Left ventricle myocardium inferior (tissue), 1 donor: ENCODE measurements at regions not wholly inside any gene's neighbourhood (a gene's known extent, or its start where the extent isn't known, plus 50 kb on each side); places are given as distances from the start of the nearest gene placed in this dataset.

Experiments
- DNase-seq: peaks from one replicate; pipeline ENCODE4 v3.0.0-alpha.2; 2020
- H3K27ac ChIP-seq: fragments of 200-600 bp; replicated peaks from 2 replicates; pipeline ENCODE4 v1.8.0; 2021
- H3K27me3 ChIP-seq: fragments of 200-600 bp; 2 replicates; pipeline ENCODE4 v1.8.0; 2021; ENCODE audit warnings: low read depth
- H3K36me3 ChIP-seq: fragments of 200-600 bp; 2 replicates; pipeline ENCODE4 v1.8.0; 2021
- H3K4me1 ChIP-seq: fragments of 200-600 bp; 2 replicates; pipeline ENCODE4 v1.8.0; 2021
- H3K4me3 ChIP-seq: fragments of 200-600 bp; 2 replicates; pipeline ENCODE4 v1.8.0; 2021; ENCODE audit warnings: mild to moderate bottlenecking, moderate library complexity
- H3K9me3 ChIP-seq: fragments of 200-600 bp; replicated peaks from 2 replicates; pipeline ENCODE4 v1.8.0; 2021
- CTCF ChIP-seq: fragments of 200-600 bp; IDR thresholded peaks from 2 replicates; pipeline ENCODE4 v1.8.0; 2021; ENCODE audit warnings: antibody characterized with exemption, mild to moderate bottlenecking, borderline replicate concordance
- intact Hi-C: fragments of 100-400 bp; cut with micrococcal nuclease; formaldehyde crosslinking; loops from one replicate; pipeline ENCODE4 v1.11.0; 2022
- donor health status: DM: no; HTN: yes; CAD: no; lungs with severe emphysema.

DNA sequence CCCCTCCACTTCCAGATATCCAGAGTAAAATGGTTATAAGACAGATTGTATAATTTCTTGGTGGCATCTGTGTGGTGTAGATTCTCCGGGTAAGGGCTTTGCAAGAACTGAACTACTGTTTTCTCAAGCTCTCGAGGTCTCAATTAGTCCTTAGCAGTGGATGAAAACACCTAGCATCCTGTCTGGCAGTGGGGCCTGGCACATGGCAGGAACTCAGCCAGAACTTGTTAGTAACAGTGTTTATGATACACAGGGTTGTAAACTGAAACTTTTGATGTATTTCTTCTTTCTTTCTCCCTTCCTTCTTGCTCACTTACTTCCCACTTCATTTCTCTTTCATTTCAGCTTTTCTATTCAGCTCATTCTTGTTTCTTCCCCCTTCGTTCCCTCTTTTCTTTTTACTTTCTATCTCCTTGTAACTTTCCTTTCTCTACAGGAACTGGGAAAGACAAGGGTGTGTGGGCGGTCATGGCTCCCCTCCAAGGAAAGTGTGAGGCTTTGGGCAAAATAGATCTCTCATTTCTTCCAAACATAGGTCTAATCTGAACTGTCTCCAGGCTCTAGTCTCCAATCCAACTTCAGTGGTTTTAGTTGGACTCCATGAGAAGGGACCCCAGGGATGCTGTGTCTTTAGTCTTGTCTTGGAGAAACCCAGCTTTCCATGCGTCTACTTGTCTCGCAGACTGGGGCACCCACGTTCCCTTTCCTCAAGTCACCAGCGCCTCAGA is 159.7 kb downstream of the PAH start:
- Histone ChIP-seq H3K27ac (peak overlapping the region; percentile 65), H3K4me1 (no peaks in the 10 kb centered on the region), H3K27me3 (no peaks in the 10 kb centered on the region), H3K4me3 (no peak overlapping the region), H3K9me3 (no peaks in the 10 kb centered on the region), H3K36me3 (no peaks in the 10 kb centered on the region)
- peak; percentile 67 for DNase-seq
- intact Hi-C loops = no loop called here
- TF ChIP-seq CTCF = no peak

GRCh38 chr12:102756530-102756929 is 160.5 kb downstream of the PAH start:
- no peak for TF ChIP-seq CTCF
- H3K4me3 ChIP-seq = no peak overlapping the region
- intact Hi-C loops = no loop called here
- H3K9me3 ChIP-seq = no peaks in the 10 kb centered on the region
- peak; percentile 18 for DNase-seq
- no peaks in the 10 kb centered on the region for H3K36me3 ChIP-seq
- H3K27ac ChIP-seq = peak overlapping the region; percentile 65
- H3K4me1 ChIP-seq = no peaks in the 10 kb centered on the region
- H3K27me3 ChIP-seq = no peaks in the 10 kb centered on the region

DNA sequence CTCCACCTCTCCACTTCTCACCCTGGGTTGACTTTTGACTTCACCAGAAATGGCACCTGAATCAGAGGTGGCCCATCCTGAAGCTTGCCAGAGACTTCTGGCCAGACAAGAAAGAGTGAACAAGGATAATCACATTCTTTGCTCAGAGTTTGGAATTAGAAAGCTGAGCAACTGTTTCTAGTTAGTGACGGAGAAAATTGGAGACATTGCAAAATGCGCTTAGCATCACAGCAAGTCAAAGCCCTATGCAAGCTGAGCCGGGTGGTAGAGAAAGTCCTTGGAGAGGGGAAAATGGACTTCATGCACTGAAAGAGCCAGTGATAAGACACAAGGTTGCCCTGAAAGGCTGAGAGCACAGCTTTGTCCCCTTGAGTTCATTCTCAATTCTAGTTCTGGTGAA is 161.8 kb downstream of the PAH start:
- H3K27me3 ChIP-seq = no peaks in the 10 kb centered on the region
- H3K27ac ChIP-seq = no peak overlapping the region
- no peaks in the 10 kb centered on the region for H3K4me1 ChIP-seq
- no peaks in the 10 kb centered on the region for H3K36me3 ChIP-seq
- intact Hi-C loops = no loop called here
- H3K4me3 ChIP-seq = no peak overlapping the region
- H3K9me3 ChIP-seq = no peaks in the 10 kb centered on the region
- DNase-seq = no peak
- no peak for TF ChIP-seq CTCF

DNA sequence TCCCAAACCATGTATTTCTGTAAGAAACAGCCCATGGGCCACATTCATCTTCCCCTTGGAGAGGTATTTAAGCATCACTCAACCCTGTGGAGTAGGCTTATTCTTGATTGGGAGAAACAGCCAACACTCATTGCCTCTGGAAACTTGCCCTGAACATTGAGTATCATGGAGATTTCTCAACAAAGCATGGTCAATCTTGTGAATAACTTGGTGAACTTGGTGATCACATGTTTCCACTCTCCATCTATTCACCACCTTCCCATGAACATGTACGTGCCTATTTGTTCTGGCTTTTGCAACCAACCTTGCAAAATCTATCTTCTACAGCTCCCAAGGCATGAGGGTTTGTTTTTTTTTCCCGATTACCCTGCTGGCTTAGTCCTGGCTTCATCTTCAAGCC is 163.2 kb downstream of the PAH start:
- Histone ChIP-seq H3K36me3 (no peaks in the 10 kb centered on the region), H3K4me1 (no peaks in the 10 kb centered on the region), H3K27ac (no peak overlapping the region), H3K27me3 (no peaks in the 10 kb centered on the region), H3K9me3 (no peaks in the 10 kb centered on the region), H3K4me3 (no peak overlapping the region)
- no peak for TF ChIP-seq CTCF
- intact Hi-C loops = no loop called here
- DNase-seq = no peak

- no peak for DNase-seq
These were observed 168.3 kb downstream of the PAH start for GRCh38 chr12:102748704-102749103.

More at GRCh38 chr12:102748704-102749103, 168.3 kb downstream of the PAH start:
- H3K4me3 ChIP-seq = no peak overlapping the region
- no peak for TF ChIP-seq CTCF
- no peaks in the 10 kb centered on the region for H3K36me3 ChIP-seq
- intact Hi-C loops = no loop called here
- H3K27me3 ChIP-seq = no peaks in the 10 kb centered on the region
- H3K9me3 ChIP-seq = no peaks in the 10 kb centered on the region
- no peaks in the 10 kb centered on the region for H3K4me1 ChIP-seq
- no peak overlapping the region for H3K27ac ChIP-seq
